UCSD-AML1 (cell line): ENCODE measurements at regions not wholly inside any gene's neighbourhood (a gene's known extent, or its start where the extent isn't known, plus 50 kb on each side); places are given as distances from the start of the nearest gene placed in this dataset.

Source experiments
- DNase-seq: peaks from one replicate; lab custom pipeline; 2025; ENCODE audit not compliant: unreplicated experiment; lab: John Stamatoyannopoulos, UW

- no peak for DNase-seq
Measured at GRCh38 chr11:111098091-111098490, 147.4 kb upstream of the POU2AF2 start.

DNA sequence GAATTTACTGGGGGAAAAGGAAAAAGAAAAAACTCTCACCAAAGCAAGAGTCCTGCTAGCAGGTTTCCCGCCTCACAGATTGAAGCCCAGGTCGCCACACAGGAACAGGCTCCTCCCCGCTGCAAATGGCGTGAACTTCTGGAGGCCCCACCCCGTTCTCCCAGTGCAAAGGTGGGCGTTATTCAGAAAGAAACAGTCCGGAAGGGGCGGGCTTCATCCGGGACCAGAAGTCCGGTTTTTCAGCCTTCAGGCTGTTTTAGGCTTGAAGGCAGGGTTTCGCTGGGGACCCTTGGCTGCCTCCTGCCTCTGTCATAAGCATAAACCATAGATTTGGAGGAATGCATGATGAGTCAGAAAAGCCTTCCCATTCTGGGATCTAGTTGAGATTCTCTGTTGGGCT is 148.3 kb upstream of the POU2AF2 start:
- no peak for DNase-seq

GRCh38 chr11:111095327-111095726 is 150.2 kb upstream of the POU2AF2 start:
- no peak for DNase-seq

GRCh38 chr11:111093061-111093460 is 152.5 kb upstream of the POU2AF2 start:
- no peak for DNase-seq

DNA sequence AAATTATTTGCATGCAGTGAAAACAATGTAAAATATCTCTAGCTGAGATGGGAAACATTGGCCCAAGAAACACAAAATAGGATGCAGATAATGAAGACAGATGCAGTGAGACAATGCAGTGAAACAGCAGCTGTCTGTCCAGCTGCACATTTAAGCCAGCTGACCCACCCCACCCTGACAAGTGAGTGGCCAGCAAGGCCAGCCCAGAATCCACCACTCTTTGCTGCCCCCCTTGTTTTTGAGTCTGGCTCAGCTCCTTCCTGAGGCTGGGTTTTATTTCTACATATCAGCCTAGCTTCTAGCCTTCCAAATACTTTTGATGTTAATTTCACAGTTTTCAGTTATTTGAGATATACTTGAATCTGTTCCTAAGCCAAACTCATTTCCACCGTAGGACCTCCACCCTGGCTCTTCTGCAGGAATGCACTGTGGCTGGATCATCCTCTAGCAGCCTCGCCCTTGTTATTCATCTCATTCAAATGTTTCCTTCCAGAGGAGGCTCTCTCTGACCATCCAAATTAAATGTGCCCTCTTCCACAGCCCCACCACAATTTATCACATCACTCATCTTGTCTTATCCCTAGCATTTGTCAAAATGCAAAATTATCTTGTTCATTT is 154.1 kb upstream of the POU2AF2 start:
- DNase-seq: no peak

DNA sequence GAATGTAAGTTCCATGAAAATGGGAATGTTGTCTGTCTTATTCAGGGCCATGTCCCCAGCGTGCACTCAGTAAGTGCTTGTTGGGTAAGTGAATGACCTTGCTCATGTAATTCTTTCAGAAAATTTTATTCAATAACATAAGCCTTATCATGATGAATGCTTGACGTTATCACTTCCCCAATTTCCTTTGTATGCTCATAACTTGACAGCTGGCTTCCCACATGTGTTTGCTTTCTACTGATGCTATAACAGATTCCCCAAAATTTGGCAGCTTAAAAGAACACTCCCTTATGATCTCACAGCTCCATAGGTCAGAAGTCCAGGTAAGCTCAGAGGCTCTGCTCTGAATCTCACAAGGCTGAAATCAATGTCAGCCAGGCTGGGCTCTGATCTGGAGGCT is 155.8 kb upstream of the POU2AF2 start:
- DNase-seq: no peak

GRCh38 chr11:111088847-111089355 is 156.6 kb upstream of the POU2AF2 start:
- DNase-seq: no peak

DNA sequence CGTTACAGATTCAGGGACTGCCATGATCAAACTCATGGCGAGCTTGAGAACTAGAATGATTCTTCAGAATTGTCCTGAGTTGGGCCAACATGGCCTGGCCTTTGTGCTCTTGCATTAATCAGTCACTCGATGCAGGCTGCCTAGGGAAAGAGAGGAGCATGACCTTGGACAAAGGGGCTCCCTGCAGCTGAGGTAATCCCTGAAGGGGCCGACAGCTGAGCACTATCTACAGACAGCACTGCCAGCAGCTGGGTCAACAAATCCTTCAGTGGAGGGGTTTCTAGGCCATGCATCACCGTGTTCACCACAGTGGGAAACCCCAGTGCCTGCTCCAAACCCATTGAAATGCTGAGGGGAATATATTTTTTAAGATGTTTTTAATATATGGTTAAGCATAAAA is 159.5 kb upstream of the POU2AF2 start:
- no peak for DNase-seq

DNA sequence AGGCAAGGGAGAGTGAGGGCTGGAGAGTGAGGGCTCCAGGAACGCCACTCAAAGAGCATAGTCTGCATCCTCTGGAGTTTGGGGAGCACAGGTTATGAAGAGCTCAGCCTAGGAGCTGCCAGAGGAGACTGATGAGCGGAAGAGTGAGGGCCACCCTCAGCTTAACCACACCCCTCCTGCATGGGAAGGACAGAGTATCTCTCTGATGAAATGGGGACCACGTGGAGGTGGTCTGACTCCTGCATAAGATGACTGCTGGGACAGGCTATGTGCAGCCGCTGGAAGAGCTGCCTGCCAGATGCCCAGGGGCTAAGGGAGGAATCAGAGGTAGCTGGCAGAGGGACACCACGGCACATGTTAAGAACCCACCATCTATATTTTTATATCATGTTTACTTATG is 162.9 kb upstream of the POU2AF2 start:
- no peak for DNase-seq

GRCh38 chr11:111081021-111081511 is 164.5 kb upstream of the POU2AF2 start:
- DNase-seq: no peak

DNA sequence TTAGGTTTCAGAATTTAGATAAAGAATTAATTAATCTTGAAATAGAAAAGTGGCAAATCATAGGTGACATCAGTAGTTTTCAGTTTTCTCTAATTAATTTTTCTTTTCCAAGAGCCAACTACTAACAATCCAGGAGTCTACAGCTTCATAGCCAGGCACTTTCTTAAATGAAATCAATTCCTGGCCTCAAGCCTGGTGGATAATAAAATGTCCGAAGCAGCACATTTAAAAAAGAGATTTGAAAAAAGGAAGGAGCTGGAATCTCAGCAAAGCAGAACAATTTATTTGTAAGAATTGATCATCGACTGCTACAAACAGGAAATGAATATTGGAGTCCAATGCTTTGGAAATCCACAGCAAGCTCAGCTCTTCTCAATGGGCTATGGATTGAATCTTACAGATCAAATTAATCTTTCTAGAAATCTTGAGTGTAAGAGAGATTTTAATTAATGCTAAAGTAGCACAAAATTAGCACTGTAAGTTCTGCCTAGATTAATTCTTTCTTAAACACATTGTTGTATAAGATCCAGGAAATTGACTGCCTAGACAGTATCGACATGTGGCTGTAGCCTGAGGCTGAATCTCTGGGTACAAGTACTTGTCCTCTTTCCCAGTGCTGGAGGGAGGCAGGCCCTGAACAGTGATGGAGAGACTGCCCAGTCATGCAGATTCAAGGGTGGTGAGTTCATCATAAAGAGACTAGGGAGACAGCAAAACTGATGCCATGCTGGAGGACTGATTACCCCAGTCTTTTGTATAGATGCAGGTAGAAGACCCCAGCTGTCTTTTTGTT is 167.8 kb upstream of the POU2AF2 start:
- no peak for DNase-seq

- no peak for DNase-seq
Measured at GRCh38 chr11:111069066-111069465, 176.5 kb upstream of the POU2AF2 start.

GRCh38 chr11:111067994-111068393 is 177.5 kb upstream of the POU2AF2 start:
- DNase-seq: no peak

GRCh38 chr11:111066846-111067245 is 178.7 kb upstream of the POU2AF2 start:
- DNase-seq: no peak

DNA sequence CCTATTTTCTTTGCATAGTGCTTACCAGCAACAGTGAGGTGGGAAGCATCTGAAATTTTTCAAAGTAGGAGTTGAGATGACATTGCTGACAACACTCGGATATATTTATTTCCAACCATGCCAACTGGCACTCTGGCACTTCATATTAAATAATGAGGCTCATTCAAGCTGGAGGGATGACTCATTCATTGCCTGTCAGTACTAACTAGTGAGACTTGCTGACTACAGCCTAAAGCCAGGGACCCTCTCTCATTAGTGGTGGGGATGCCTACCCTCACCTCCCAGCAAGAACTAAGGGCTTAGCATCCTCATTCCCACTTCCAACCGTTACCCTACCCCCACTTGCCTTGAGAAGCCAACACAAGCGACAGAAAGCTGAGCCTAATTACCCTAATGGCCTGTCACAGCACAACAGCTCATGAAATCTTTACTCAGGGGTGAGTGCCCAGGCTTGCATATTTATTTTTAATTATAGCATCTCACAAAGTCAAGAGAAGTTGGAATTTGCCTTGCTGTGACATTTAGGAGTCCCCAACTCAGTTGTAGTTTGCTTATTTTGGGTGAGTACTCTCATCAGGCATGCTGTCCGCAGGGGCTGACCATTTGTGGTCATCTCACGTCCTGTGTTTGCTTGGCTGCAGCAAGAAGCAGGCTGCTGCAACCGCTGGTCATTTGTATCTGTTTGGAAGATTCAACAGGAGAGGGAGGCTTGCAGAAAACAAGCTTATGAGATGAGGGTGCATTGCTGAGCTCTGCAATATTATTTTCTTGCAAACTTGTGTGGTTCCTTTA is 181.6 kb upstream of the POU2AF2 start:
- no peak for DNase-seq

DNA sequence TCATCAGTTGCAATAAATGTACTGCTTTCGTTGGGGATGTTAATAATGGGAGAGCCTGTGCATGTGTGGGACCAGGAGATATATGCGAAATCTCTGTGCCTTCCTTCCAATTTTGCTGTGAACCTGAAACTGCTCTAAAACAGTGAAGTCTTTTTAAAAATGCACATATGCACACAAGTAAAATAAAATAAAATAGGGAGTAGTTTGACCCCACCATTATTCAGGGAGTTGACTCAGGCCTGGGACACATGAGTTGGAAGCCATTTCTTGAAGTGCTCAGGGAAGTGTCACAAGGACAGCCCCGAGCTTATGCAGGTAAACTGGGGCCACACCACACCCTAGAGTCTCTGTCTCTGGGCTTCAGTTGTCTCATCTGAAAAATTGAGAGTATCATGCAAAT is 183.1 kb upstream of the POU2AF2 start:
- DNase-seq: no peak

DNA sequence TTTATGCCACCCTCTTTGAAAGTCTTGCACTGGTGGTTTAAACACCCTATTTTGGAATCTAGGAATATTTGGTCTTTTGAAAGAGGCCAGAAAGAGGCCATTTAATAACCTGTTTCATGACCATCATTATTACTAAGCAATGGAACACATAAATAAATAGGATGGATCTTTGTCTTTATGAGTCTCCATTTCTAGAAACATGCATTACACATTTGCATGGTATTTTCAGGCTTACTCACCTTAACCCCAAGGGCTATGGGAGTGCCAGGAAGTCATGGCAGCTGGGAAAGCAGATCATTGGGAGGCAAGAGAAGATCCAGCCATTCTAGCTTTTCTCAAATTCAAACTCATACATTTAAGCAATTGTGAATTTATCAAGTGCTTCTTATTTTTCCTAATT is 185.8 kb upstream of the POU2AF2 start:
- DNase-seq: no peak

- DNase-seq: no peak
Measured at GRCh38 chr11:111049131-111049530, 196.4 kb upstream of the POU2AF2 start.

GRCh38 chr11:111047374-111047773 is 198.2 kb upstream of the POU2AF2 start:
- DNase-seq: no peak

- DNase-seq: no peak
Measured at GRCh38 chr11:111046291-111046690, 199.2 kb upstream of the POU2AF2 start.

GRCh38 chr11:111045874-111046273 is 199.7 kb upstream of the POU2AF2 start:
- no peak for DNase-seq

- DNase-seq: no peak
Measured at GRCh38 chr11:111045407-111045803, 200.1 kb upstream of the POU2AF2 start.
